ENCODE measurements at regions not wholly inside any gene's neighbourhood (a gene's known extent, or its start where the extent isn't known, plus 50 kb on each side); places are given as distances from the start of the nearest gene placed in this dataset.

DNA sequence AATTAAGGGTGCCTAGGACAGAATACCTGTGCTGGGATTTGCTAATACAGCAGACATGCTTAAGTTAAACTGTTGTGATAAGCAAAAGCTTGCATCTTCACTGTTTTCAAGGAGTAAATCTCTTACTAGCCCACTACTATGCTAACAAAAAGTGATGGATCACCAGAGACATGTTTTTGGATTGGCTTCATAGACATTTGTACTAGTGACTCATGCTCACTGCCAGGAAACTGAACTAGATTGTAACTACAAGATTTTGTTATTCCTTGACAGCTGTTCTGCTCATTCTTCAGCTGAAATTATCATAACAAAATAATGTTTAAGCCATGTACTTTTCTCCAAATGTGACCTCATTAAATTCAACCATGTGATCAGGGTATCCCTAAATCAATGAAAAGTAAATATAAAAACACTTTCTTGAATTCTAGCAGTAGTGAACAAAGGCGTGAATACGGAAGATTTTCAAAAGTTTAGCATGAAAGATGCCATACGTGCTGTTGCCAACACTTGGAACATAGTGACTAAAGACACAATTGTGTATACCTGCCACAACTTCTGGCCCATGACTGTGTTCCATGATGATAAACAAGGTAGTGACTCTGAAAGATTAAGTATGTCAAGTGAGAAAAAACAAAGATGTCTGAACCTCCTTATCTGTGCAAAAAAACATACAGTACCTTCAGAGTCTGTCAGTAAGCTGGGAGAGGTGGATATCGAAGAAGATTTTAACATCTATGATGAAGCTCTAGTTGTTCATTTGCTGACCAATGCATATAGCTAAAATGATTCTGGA lies 154.0 kb downstream of the BTC start:
- peak; percentile 61; the same call in 2 of the 3 replicates for ATAC-seq
- TF ChIP-seq, protein P1, sequence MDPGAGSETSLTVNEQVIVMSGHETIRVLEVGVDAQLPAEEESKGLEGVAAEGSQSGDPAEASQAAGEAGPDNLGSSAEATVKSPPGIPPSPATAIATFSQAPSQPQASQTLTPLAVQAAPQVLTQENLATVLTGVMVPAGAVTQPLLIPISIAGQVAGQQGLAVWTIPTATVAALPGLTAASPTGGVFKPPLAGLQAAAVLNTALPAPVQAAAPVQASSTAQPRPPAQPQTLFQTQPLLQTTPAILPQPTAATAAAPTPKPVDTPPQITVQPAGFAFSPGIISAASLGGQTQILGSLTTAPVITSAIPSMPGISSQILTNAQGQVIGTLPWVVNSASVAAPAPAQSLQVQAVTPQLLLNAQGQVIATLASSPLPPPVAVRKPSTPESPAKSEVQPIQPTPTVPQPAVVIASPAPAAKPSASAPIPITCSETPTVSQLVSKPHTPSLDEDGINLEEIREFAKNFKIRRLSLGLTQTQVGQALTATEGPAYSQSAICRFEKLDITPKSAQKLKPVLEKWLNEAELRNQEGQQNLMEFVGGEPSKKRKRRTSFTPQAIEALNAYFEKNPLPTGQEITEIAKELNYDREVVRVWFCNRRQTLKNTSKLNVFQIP (CRISPR knock-in tag; IDR thresholded peaks at IDR 0.05; ENCODE audit: borderline replicate concordance, low read depth): no peak
- TF ChIP-seq SNAI2 (CRISPR knock-in tag; IDR thresholded peaks at IDR 0.05) (no peak), CSDC2 (CRISPR knock-in tag; IDR thresholded peaks at IDR 0.05) (no peak), PPARA (CRISPR knock-in tag; IDR thresholded peaks at IDR 0.05; ENCODE audit: borderline replicate concordance) (no peak), ISL1 (CRISPR knock-in tag; IDR thresholded peaks at IDR 0.05) (no peak), ARNTL (CRISPR knock-in tag; IDR thresholded peaks at IDR 0.05; ENCODE audit: borderline replicate concordance, low read depth) (no peak), BACH2 (CRISPR knock-in tag; IDR thresholded peaks at IDR 0.05; ENCODE audit: borderline replicate concordance) (no peak), ZC3H10 (CRISPR knock-in tag; IDR thresholded peaks at IDR 0.05) (no peak), TSHZ2 (CRISPR knock-in tag; IDR thresholded peaks at IDR 0.05) (no peak), OSR1 (CRISPR knock-in tag; IDR thresholded peaks at IDR 0.05) (no peak), TCF4 (CRISPR knock-in tag; IDR thresholded peaks at IDR 0.05; ENCODE audit: borderline replicate concordance) (no peak), ZNF70 (CRISPR knock-in tag; IDR thresholded peaks at IDR 0.05) (no peak), CSRNP3 (CRISPR knock-in tag; IDR thresholded peaks at IDR 0.05) (no peak)

DNA sequence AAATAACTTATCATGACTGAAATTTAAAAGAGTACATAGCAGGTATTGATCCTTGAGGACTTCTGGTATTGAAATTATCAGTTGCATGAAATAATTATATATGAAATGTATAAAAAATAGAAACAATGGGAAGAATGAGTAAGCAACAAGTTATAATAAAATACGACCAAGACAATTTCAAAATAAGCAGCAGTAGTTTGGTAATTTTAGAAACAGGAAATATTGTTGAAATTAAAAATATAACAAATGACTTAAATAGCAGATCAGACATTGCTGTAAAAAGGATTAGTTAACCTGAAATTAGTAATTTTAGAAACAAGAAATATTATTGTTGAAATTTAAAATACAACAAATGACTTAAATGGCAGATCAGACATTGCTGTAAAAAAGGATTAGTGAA lies 152.3 kb downstream of the BTC start:
- no peak for ATAC-seq
- TF ChIP-seq ZNF8 (CRISPR knock-in tag; IDR thresholded peaks at IDR 0.05) (no peak), SNAI2 (CRISPR knock-in tag; IDR thresholded peaks at IDR 0.05) (no peak), GLIS3 (CRISPR knock-in tag; IDR thresholded peaks at IDR 0.05) (no peak), ISL1 (CRISPR knock-in tag; IDR thresholded peaks at IDR 0.05) (no peak), RARB (CRISPR knock-in tag; IDR thresholded peaks at IDR 0.05) (no peak), TOX (CRISPR knock-in tag; IDR thresholded peaks at IDR 0.05; ENCODE audit: borderline replicate concordance) (no peak), CREB5 (CRISPR knock-in tag; IDR thresholded peaks at IDR 0.05; ENCODE audit: low read depth) (no peak), OSR1 (CRISPR knock-in tag; IDR thresholded peaks at IDR 0.05) (no peak), ZFP30 (CRISPR knock-in tag; IDR thresholded peaks at IDR 0.05) (no peak), PPARA (CRISPR knock-in tag; IDR thresholded peaks at IDR 0.05; ENCODE audit: borderline replicate concordance) (no peak), ARNTL (CRISPR knock-in tag; IDR thresholded peaks at IDR 0.05; ENCODE audit: borderline replicate concordance, low read depth) (no peak), BACH2 (CRISPR knock-in tag; IDR thresholded peaks at IDR 0.05; ENCODE audit: borderline replicate concordance) (no peak), ZNF565 (CRISPR knock-in tag; conservative IDR thresholded peaks at IDR 0.05; ENCODE audit: low read depth) (no peak), ZFP3 (CRISPR knock-in tag; IDR thresholded peaks at IDR 0.05) (no peak), CSRNP3 (CRISPR knock-in tag; IDR thresholded peaks at IDR 0.05) (no peak), ZNF70 (CRISPR knock-in tag; IDR thresholded peaks at IDR 0.05) (no peak), CSDC2 (CRISPR knock-in tag; IDR thresholded peaks at IDR 0.05) (no peak)
- TF ChIP-seq, protein P2, sequence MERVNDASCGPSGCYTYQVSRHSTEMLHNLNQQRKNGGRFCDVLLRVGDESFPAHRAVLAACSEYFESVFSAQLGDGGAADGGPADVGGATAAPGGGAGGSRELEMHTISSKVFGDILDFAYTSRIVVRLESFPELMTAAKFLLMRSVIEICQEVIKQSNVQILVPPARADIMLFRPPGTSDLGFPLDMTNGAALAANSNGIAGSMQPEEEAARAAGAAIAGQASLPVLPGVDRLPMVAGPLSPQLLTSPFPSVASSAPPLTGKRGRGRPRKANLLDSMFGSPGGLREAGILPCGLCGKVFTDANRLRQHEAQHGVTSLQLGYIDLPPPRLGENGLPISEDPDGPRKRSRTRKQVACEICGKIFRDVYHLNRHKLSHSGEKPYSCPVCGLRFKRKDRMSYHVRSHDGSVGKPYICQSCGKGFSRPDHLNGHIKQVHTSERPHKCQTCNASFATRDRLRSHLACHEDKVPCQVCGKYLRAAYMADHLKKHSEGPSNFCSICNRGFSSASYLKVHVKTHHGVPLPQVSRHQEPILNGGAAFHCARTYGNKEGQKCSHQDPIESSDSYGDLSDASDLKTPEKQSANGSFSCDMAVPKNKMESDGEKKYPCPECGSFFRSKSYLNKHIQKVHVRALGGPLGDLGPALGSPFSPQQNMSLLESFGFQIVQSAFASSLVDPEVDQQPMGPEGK (CRISPR knock-in tag; IDR thresholded peaks at IDR 0.05; ENCODE audit: borderline replicate concordance): no peak
- TF ChIP-seq, protein P1 (CRISPR knock-in tag; IDR thresholded peaks at IDR 0.05; ENCODE audit: borderline replicate concordance, low read depth): no peak

Measured in SK-N-SH treated with all-trans-retinoic acid at 6 μM for 48 hours (cell line).